ENCODE measurements at regions not wholly inside any gene's neighbourhood (a gene's known extent, or its start where the extent isn't known, plus 50 kb on each side); places are given as distances from the start of the nearest gene placed in this dataset.
A peak's percentile ranks its signal among the peaks of the same experiment; 100 is the strongest.
"Not testable (repeated sequence)": the region's sequence is repeated elsewhere in the genome, so short reads cannot be mapped to it uniquely, and the experiment has no call there.

DNA sequence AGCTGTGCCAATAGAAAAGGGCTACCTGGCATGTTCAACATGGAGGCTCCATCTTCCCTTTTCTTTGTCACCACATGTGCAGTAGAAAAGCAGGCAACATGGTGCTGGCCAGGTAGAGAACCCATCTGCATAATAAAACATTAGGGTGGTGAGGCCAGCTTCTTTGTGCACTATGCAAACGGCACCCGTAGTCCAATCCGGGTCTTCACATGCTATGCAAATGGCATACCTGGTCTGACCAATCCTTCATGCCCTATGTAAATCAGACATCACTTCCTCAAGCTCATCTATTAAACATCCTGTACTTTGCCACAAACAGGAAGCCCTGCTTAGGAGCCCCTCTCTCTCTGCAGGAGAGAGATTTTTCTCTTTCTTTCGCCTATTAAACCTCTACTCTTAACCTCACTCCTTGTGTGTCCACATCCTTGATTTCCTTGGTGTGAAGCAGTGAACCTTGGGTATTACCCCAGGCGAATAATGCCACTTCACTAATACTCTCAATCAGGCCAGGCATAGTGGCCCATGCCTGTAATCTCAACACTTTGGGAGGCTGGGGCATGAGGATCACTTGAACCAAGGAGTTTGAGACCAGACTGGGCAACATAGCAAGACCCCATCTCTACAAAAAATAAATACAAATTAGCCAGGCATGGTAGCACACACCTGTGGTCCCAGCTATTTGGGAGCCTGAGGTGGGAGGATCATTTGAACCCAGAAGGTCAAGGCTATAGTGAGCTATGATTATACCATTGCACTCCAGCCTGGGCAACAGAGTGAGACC, 111.3 kb upstream of the MRI1 start:
- no peak for DNase-seq

DNA sequence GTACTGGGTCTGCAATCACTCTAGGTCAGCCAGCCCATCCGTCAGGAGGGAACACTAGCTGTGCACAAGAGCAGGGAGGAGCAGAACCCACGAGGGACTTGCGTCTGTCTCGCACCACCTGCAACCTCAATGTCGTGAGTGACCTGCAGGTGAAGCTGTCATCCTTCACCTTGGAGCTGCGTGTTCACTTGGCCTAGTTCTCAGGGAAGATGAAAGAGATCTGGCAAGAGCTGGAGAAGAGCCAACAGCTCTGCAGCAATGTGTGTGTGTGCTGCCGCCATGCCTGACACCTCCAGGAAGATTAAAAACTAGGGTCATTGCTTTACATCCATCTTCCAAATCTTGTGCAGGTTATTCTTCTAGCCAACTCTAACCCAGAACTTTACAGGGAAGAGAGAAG, 117.6 kb upstream of the MRI1 start:
- no peak for DNase-seq

DNA sequence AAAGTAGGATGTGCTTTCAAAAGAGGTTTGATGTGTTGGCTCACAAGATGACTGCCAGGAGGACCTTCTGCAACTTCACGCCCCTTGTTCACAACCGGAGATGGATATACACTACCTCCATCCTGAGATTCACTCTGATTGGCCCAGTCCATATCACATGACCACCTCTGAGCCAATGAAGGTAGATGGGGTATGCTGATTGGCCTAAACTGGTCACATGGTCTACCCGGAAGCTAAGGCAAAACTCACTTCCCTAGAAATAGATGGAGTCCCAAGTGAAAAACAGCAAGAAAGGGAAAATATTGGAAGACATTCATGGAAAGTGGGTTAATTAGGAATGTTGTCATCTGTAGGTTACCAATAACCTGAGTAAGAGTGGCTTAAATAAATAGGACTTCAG, 119.7 kb upstream of the MRI1 start:
- no peak for DNase-seq

DNA sequence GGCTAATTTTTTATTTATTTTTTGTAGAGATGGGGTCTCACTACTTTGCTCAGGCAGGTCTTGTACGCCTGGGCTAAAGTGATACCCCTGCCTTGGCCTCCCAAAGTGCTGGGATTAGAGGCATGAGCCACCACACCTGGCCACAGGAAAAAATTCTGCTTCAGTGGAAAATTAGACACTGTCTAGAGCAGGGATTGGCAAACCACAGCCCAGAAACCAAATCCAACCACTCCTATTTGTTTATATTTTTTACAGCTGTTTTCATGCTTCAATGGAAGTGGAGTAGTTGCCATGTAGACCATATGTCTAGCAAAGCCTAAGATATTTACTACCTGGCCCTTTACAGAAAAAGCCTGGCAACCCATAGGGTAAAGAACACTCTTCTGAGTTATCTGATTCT, 123.7 kb upstream of the MRI1 start:
- peak; percentile 74 for DNase-seq

DNA sequence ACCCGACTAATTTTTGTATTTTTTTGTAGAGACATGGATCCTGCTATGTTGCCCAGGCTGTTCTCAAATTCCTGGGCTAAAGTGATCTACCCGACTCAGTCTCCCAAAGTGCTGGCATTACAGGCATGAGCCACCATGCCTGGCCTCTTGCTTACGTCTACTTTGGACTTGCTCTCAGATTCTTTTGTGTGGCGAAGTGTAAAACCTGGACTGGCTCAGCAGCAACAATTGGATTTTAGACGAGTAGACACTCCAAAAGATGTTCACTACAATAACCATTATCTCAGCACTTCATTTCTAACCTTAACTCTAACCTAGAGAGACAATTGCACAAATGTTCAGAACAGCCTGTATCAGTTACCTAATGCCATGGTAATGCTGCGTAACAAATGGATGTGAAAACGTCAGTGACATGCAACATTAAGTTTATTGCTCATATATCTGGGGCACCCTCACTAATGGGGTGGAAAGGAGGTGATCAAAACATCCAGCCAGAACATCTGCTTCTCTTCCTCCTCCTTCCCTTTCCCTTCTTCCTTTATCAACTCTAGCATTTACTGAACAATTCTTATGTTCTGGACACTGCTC, 124.9 kb upstream of the MRI1 start:
- no peak for DNase-seq

DNA sequence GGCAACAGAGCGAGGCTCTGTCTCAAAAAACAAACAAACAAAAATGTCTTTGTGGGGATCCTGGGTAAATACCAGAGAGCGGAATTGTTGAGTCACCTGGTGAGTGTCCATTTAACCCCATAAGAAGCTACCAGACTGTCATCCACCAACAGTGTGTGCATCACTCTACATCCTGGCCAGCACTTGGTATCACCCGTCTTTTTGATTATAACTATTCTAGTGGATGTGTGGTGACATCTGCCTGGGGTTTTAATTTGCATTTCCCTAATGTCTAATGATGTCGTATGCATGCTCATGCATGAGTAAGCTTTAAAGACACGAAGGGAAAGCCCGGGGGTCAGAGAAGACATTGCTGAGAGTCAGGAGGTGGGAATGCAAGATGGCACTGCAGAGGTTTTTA, 126.7 kb upstream of the MRI1 start:
- no peak for DNase-seq

DNA sequence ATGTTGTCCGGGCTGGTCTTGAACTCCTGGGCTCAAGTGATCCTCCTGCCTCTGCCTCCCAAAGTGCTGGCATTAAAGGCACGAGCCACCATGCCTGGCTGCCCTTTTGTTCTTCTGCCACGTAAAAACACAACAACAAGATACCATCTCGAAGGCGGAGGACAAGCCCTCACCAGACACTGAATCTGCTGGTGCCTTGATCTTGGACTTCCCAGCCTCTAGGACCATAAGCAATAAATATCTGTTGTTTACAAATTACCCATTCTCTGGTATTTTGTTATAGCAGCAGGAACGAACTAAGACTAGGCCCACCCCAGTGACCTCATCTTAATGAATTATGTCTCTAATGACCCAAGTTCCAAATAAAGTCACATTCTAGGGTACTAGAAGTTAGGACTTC, 128.4 kb upstream of the CACNA1A start:
- DNase-seq, result no peak

DNA sequence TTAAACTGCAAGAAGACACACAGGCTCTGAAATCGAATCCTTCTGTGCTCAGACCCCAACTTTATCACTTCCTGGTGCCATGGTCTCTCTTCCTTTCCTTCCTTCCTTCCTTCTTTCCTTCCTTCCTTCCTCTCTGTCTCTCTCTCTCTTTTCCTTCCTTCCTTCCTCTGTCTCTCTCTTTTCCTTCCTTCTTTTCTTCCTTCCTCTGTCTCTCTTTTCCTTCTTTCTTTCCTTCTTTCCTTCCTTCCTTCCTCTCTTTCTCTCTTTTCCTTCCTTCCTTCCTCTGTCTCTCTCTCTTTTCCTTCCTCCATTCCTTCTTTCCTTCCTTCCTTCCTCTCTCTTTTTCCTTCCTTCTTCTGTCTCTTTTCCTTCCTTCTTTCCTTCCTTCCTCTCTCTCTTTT, 127.2 kb upstream of the CACNA1A start:
- DNase-seq, result no peak

DNA sequence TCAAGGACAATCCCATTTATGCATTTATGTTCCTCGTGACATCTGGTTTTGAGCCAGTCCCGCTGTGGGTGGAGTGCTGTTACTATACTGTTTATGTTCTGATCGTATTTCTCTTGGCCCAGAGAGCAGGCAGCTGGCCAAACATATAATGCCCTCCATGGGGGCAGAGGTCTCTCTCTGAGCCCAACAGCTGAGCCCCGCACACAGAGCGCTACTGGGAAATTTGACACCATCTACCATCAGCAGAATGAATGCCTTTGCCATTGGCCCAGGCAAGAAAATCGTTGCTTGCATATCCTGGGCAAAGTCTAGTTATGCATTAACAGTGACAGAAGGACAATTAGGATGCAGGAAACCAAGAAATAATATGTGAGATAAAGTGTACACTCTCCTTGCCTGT, 126.8 kb upstream of the CACNA1A start:
- peak; percentile 96 for DNase-seq

DNA sequence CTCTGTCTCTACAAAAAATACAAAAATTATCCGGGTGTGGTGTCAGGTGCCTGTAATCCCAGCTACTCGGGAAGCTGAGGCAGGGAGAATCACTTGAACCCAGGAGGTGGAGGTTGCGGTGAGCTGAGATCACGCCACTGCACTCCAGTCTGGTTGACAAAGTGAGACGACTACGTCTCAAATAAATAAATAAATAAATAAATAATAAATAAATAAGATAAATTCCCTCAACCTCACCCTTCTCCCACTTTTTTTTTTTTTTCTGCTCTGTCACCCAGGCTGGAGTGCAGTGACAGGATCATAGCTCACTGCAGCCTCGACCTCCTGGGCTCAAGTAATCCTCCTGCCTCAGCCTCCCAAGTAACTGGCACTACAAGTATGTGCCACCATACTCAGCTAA, 125.9 kb upstream of the CACNA1A start:
- DNase-seq, result not testable (repeated sequence)

DNA sequence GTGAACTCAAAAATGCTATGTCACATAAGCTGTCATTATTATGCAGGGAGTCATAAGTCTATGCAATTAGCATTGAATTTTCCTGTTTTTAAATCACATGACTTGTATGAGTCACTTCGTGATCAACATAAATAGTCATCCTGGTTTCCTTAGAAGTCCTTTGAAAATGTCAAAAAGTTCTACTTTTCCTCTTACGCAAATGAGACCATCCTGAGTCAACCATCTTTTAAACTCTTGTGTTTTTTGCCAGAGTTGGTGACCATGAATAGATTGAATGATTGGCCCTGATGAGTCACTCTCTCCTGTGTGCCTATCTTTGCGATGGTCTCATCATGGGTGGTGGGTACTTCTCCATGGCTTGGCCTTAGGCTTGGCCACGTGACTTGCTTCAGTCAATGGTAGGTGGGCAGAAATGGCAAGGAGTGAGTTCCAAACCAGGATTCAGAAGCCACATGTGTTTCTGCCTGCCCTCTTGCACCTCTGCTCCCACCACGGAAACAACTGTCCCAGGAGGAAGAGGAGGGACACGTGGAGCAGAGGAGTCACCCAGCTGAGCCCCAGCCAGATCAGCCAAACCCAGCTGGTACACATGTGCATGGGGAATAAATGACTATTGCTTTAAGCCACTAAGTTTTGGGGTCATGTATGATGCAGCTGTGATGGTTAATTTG, 123.5 kb upstream of the CACNA1A start:
- DNase-seq, result no peak

DNA sequence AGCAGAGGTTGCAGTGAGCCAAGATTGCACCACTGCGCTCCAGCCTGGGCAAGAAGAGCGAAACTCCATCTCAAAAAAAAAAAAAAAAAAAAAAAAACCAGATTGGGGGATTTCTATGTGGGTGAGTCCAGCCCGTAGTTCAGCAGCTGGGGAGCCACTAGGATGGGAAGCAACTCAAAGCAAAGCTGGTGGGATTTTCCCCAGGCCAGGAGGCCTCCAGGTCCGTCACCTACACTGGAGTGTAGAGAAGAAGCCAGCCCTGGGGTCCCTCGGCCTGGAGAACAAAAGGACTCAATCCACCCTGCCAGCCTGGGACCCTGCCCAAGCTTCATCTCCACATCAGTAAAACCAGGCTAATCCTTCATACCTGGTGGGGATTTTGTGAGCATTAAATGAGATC, 121.3 kb upstream of the CACNA1A start:
- DNase-seq, result no peak

DNA sequence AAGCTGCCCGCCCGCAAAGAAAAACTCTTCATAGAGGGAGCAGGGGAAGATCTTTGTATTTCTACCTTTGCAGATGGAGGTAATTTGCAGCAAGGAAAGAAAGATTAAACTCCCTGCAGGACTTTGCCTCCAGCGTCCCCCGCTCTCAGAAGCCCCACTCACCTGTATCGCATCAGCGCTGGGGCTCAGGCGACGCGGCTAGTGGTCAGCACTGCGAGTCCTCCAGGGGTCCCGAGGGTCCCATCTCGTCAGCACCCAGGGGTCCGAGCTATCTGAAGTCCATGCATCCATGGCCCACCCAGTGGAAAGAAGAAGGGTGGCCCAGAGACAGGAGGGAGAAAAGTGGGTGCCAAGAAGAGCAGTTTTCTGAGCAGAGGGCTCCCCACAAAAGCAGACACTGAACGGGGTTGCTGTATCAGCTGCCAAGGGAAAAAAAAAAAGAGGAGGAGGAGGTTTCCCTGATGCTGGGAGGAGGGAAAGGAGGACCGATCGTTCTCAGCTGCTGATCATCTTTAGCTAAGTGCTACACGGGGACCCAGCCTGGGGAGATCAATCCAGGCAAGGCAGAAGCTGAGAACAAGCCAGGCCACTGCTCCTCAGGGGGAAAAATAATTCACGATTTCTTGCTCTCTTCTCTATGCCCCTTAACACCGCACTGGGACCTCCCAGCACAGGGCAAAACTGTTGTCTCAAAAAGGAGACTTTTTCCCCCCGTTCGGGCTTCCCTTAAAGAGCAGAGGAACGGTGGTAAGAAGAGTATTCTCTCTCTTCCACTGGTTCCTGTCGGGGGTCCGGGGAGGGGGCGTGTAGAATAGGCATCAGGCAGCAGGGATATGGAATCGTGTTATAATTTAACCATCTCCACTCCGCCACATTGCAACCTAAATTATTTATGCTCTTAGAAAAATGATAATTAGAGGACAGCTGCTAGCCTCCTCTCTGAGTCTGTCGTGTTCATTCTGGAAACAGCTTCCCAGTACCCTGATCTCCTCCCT, 117.7 kb upstream of the CACNA1A start:
- peak; percentile 41 for DNase-seq

DNA sequence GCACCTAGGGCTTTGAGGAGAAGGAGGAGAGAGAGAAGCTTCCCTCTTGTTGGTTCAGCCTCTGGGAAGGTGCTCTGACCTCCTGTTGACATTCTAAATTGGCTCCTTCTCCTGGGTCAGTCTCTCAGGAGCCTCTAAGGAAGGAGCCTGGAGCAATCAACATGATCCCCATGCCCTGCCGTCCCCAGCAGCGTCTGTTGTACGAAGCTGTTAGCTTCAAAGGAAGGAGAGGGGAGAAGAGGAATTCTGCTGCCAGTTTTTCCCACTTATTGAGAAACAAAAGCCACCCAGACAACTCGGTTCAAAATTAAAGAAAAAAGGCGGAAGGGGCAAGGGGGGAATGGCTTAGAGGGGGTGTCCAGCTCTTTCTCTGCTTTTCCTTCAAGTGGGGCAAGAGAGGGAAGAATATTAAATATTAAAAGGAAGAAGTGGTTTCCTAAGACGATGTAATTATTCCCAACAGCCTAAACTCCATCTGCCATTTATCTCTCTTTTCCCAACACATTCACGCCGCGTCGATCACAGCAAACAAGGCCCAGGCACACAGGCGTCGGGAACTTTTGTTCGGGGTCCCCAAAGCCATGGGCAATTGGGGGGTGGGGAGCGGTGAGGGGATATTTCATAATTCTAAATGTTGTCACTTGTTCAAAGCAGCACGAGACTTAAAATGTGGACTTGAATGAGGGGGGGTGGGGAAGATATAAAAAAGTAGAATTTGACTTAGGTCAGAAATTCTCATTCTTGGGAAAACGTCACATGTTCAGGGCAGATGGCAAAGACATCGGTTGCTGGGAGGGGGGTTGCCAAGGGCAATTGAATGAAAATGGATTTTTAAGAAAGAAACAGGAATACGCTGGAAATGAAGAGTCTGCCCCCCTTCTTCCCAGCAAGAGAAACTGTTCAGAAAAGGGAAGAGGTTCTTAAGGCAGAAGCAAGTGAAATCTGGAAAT, 116.8 kb upstream of the CACNA1A start:
- no peak for DNase-seq

DNA sequence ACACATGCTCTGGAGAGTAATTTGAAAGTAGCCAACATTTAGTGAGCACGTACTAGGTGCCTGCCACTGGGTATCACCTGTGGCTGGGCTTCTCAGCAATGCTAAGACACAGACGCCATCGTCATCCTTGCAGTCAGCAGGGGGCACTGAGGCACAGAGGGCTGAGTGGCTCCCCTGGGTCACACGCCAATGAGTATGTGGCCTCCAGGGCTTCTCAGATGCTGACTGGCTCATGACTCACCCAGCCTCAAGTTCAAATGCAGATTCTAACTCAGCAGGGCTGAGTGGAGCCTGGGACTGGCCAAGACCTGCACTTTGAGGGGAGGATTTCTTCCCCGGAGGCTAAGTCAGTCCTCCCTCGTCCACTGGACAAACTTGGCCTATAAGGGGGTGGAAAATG, 115.1 kb upstream of the CACNA1A start:
- DNase-seq, result no peak

DNA sequence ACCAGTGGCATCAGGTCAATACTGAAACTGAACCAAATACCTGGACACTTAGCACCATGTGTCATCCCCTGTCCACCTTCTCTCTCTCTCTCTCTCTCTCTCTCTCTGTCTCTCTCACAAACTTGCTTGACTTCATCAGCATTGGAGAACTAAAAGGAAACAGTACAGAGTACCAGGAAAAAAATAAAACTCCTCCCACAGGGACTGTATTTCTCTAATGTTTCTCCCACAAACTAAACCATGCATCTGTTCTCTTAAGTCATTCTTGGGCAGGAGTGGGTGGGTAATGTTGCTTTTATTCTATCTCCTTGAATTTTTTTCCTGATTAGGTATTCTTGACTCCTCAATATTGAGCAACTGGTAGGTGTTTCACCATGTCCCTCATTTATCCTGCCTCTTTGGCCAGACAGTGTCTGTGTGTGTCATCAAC, 112.9 kb upstream of the CACNA1A start:
- DNase-seq, result no peak

DNA sequence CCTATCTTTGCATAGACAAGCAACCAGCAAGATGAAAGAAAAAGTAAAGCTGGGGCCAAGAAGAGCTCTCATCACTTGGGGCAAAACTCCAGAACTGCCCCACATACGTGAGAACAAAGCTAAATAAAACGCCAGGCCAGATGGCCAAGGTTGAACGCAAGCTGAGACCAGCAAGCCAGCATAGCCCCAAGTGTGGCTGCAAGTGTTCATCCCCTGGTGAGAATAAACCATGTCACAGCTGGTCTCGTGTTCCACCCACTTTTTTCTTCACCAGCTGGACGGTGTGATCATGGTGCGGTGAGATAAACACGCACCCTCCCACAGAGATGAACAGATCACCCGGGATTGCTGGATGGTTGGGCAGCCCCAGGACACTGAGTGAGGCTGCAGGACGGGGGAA, 109.6 kb upstream of the CACNA1A start:
- peak; percentile 45 for DNase-seq

DNA sequence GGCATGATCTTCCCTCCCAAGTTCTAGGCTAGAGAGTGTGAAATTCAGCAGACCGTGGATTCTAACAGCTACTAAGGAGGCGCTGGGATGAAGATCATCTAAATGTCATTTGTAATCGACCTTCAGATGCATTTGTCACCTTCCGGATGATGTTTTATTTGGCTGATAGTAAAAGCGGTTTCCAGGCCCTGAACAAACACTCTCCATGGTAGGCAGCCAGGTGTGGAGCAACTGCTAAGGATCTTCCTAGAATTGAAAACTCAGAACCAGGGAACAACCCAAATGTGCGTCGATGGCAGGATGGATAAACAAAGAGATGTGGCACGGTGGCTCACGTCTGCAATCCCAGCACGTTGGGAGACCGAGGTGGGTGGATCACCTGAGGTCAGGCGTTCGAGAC, 107.2 kb upstream of the CACNA1A start:
- DNase-seq, result no peak

DNA sequence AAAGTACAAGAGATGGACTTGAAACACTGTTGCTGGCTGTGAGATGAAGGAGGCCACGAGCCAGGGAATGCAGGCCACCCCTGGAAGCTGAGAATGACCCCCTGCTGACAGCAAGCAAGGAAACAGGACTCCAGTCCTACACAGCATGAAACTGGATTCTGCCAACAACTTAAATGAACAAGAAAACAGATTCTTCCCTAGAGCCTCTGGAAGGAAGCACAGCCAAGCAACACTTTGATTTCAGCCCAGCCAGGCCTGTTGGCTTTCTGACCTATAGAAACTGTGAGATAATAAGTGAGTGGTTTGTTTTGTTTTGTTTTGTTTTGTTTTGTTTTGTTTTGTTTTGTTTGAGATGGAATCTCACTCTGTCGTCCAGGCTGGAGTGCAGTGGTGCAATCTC, 105.3 kb upstream of the CACNA1A start:
- DNase-seq, result no peak

DNA sequence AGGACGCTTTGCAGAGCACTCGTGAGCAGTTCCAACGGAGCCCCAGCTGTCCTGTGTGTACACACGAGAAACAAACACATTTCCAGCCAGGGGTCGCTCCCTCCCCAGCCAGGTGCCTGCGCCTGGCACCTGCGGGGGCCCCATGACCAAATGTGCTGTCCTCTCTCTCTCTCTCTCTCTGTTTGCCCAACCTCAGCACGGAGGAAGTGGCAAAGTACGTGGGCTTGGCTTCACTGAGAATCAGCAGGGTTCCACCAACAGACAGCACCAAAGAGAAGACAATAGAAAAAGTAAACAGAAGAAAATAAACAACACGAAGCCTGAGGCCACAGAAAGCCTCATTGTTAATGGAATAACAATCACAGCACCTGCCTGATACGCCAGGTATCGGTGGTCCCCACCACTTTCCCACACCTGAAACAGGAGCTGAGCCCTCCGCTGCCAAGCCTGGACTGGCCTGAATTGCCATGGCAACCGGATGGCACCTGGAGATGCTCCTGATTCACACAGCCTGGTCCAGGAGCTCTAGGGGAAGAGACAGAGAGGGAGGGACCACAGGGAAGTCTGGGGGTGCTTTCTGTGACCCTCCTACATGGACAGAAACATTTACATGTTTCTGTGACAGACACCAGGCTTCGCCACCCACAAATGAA, 103.9 kb upstream of the CACNA1A start:
- peak; percentile 72 for DNase-seq

DNA sequence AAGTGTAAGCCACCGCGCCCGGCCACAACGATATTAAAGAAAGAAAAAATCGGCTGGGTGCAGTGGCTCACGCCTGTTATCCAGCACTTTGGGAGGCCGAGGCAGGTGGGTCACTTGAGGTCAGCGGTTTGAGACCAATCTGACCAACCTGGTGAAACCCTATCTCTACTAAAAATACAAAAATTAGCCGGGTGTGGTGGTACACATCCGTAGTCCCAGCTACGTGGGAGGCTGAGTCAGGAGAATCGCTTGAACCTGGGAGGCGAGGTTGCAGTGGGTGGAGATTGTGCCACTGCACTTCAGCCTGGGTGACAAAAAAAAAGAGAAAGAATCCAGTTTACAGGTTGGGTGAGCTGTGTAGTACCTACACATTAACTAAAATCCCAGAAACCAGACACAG, 99.9 kb upstream of the CACNA1A start:
- DNase-seq, result no peak
